SH-SY5Y (cell line): ENCODE measurements at regions not wholly inside any gene's neighbourhood (a gene's known extent, or its start where the extent isn't known, plus 50 kb on each side); places are given as distances from the start of the nearest gene placed in this dataset.

Experiments used
- GATA2 ChIP-seq: IDR thresholded peaks from 2 replicates; pipeline ENCODE4 v1.6.1; 2011; ENCODE audit warnings: mild to moderate bottlenecking, low read depth, low read length
- GATA3 ChIP-seq: IDR thresholded peaks from 2 replicates; pipeline ENCODE4 v1.6.1; 2011; ENCODE audit warnings: low read depth, mild to moderate bottlenecking, low read length, moderate library complexity

DNA sequence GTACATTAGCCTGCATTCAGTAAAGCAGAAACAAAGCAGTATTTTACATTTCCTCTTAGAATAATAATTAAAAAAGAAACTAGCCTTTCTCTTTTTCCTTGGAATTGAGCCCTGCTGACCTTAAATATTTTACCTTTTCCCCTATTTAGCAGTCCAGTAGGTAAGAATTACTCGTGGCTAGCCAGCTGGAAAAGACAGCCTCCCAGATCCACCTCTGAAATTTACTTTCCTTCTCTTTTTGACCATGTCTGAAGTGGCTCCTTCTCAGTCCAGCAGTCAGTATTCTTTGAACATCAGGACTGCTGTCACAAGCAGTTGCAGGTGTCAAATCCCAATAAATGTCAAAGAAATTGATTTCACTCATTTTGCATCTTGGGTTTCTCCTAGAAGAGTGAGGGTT is 311.5 kb upstream of the DCBLD2 start:
- TF ChIP-seq GATA3: no peak
- no peak for TF ChIP-seq GATA2
